H9 (cell line): ENCODE measurements at regions not wholly inside any gene's neighbourhood (a gene's known extent, or its start where the extent isn't known, plus 50 kb on each side); places are given as distances from the start of the nearest gene placed in this dataset.

ENCODE experiments used
- DNase-seq: peaks from one replicate; pipeline ENCODE4 v3.0.0-alpha.2; 2017
- H2AFZ ChIP-seq: one replicate; pipeline ENCODE4 v1.6.1; 2013; ENCODE audit warnings: mild to moderate bottlenecking, low read length, control low read depth, moderate library complexity
- H2AK5ac ChIP-seq: 2 replicates; pipeline ENCODE4 v1.6.1; 2013; ENCODE audit warnings: low read length, control low read depth, mixed read lengths; ENCODE audit not compliant: insufficient read length
- H2BK120ac ChIP-seq: one replicate; pipeline ENCODE4 v1.6.1; 2013; ENCODE audit warnings: low read depth, mild to moderate bottlenecking, low read length, control low read depth, inconsistent platforms; ENCODE audit not compliant: poor library complexity, severe bottlenecking
- H2BK12ac ChIP-seq: 2 replicates; pipeline ENCODE4 v1.6.1; 2013; ENCODE audit warnings: low read length, control low read depth, mixed read lengths, low read depth; ENCODE audit not compliant: insufficient read length
- H2BK15ac ChIP-seq: 2 replicates; pipeline ENCODE4 v1.6.1; 2013; ENCODE audit warnings: low read depth, low read length, control low read depth
- H2BK20ac ChIP-seq: one replicate; pipeline ENCODE4 v1.6.1; 2013; ENCODE audit warnings: low read depth, mild to moderate bottlenecking, low read length, control low read depth, inconsistent platforms; ENCODE audit not compliant: poor library complexity, severe bottlenecking
- H2BK5ac ChIP-seq: 2 replicates; pipeline ENCODE4 v1.6.1; 2013; ENCODE audit warnings: low read length, control low read depth, mixed read lengths; ENCODE audit not compliant: insufficient read length
- H3K14ac ChIP-seq: 2 replicates; pipeline ENCODE4 v1.6.1; 2013; ENCODE audit warnings: low read length, control low read depth; ENCODE audit not compliant: insufficient read depth
- H3K18ac ChIP-seq: 2 replicates; pipeline ENCODE4 v1.6.1; 2013; ENCODE audit warnings: low read depth, mild to moderate bottlenecking, mixed read lengths, low read length, control low read depth; ENCODE audit not compliant: insufficient read length
- H3K23ac ChIP-seq: 2 replicates; pipeline ENCODE4 v1.6.1; 2013; ENCODE audit warnings: low read length, control low read depth, mixed read lengths, low read depth; ENCODE audit not compliant: insufficient read length
- H3K23me2 ChIP-seq: 2 replicates; pipeline ENCODE4 v1.6.1; 2013; ENCODE audit warnings: low read depth, mild to moderate bottlenecking, mixed read lengths, low read length, control low read depth; ENCODE audit not compliant: insufficient read length, poor library complexity, severe bottlenecking
- H3K27ac ChIP-seq: 2 replicates; pipeline ENCODE4 v1.5.1; 2013; ENCODE audit warnings: low read length, control low read depth, mixed read lengths, low read depth; ENCODE audit not compliant: insufficient read length
- H3K27me3 ChIP-seq: 2 replicates; pipeline ENCODE4 v1.6.1; 2013; ENCODE audit warnings: low read length, control low read depth, inconsistent platforms; ENCODE audit not compliant: insufficient read depth
- H3K4ac ChIP-seq: 2 replicates; pipeline ENCODE4 v1.6.1; 2013; ENCODE audit warnings: low read depth, mild to moderate bottlenecking, control low read depth, inconsistent platforms, low read length, moderate library complexity
- H3K4me1 ChIP-seq: 2 replicates; pipeline ENCODE4 v1.6.1; 2013; ENCODE audit warnings: low read length, control low read depth, inconsistent platforms; ENCODE audit not compliant: insufficient read depth
- H3K4me2 ChIP-seq: 2 replicates; pipeline ENCODE4 v1.6.1; 2013; ENCODE audit warnings: low read length, control low read depth, mixed read lengths; ENCODE audit not compliant: insufficient read length, insufficient read depth
- H3K56ac ChIP-seq: 2 replicates; pipeline ENCODE4 v1.6.1; 2013; ENCODE audit warnings: low read depth, mild to moderate bottlenecking, mixed read lengths, low read length, control low read depth; ENCODE audit not compliant: insufficient read length
- H3K79me1 ChIP-seq: 2 replicates; pipeline ENCODE4 v1.6.1; 2013; ENCODE audit warnings: low read depth, mild to moderate bottlenecking, moderate library complexity, low read length, control low read depth, inconsistent platforms; ENCODE audit not compliant: insufficient read depth, poor library complexity, severe bottlenecking
- H3K79me2 ChIP-seq: 2 replicates; pipeline ENCODE4 v1.6.1; 2013; ENCODE audit warnings: low read length, control low read depth, inconsistent platforms; ENCODE audit not compliant: insufficient read depth
- H3K9ac ChIP-seq: 2 replicates; pipeline ENCODE4 v1.6.1; 2013; ENCODE audit warnings: low read length, control low read depth, mixed read lengths; ENCODE audit not compliant: insufficient read length; ENCODE audit errors: extremely low read depth
- H3K9me3 ChIP-seq: one replicate; pipeline ENCODE4 v1.6.1; 2013; ENCODE audit warnings: low read depth, low read length, inconsistent platforms; ENCODE audit not compliant: control insufficient read depth
- H3T11ph ChIP-seq: one replicate; pipeline ENCODE4 v1.6.1; 2013; ENCODE audit warnings: mild to moderate bottlenecking, low read length, control low read depth, inconsistent platforms
- H4K20me1 ChIP-seq: one replicate; pipeline ENCODE4 v1.6.1; 2013; ENCODE audit not compliant: control insufficient read depth, insufficient read length, insufficient read depth
- H4K5ac ChIP-seq: 2 replicates; pipeline ENCODE4 v1.6.1; 2013; ENCODE audit warnings: low read depth, mild to moderate bottlenecking, mixed read lengths, low read length, control low read depth; ENCODE audit not compliant: insufficient read length
- H4K8ac ChIP-seq: replicated peaks from 2 replicates; pipeline ENCODE4 v1.6.1; 2013; ENCODE audit warnings: low read length, control low read depth, mixed read lengths, low read depth; ENCODE audit not compliant: insufficient read length
- H4K91ac ChIP-seq: 2 replicates; pipeline ENCODE4 v1.6.1; 2013; ENCODE audit warnings: low read depth, mild to moderate bottlenecking, moderate library complexity, mixed read lengths, low read length, control low read depth; ENCODE audit not compliant: insufficient read length
- H3K27ac Mint-ChIP-seq, 3 experiments: 2 replicates in 2 of 3; 3 replicates in 1 of 3; pipeline ENCODE4 v1.8.0; 2020 to 2021; ENCODE audit warnings: mixed read lengths in 3 of 3, mild to moderate bottlenecking in 1 of 3, moderate library complexity in 1 of 3
- H3K27me3 Mint-ChIP-seq: 2 replicates; pipeline ENCODE4 v1.8.0; 2021; ENCODE audit warnings: low read depth, mild to moderate bottlenecking, moderate library complexity, mixed read lengths
- H3K36me3 Mint-ChIP-seq, 3 experiments: 2 replicates in 2 of 3; 3 replicates in 1 of 3; pipeline ENCODE4 v1.8.0; 2020 to 2021; ENCODE audit warnings: low read depth in 3 of 3, mixed read lengths in 3 of 3; ENCODE audit not compliant: insufficient read depth in 1 of 3
- H3K4me1 Mint-ChIP-seq, 2 experiments: 2 replicates each; pipeline ENCODE4 v1.8.0; 2020; ENCODE audit warnings: mixed read lengths in 2 of 2
- H3K4me3 Mint-ChIP-seq, 2 experiments: 2 replicates in 1 of 2; 3 replicates in 1 of 2; pipeline ENCODE4 v1.8.0; 2020 to 2021; ENCODE audit warnings: mild to moderate bottlenecking in 2 of 2, mixed read lengths in 2 of 2, moderate library complexity in 1 of 2
- H3K9me3 Mint-ChIP-seq, 2 experiments: 2 replicates in 1 of 2; 3 replicates in 1 of 2; pipeline ENCODE4 v1.8.0; 2020; ENCODE audit warnings: mild to moderate bottlenecking in 2 of 2, mixed read lengths in 2 of 2, moderate library complexity in 1 of 2
- WGBS: extraction: QIAGEN DNeasy Blood & Tissue Kit; methylation state at CpG from one replicate; pipeline ENCODE4 v1.1.7; 2013; ENCODE audit warnings: missing lambda C conversion rate, low lambda C conversion rate, mixed read lengths; ENCODE audit not compliant: insufficient read length; ENCODE audit errors: extremely low coverage; 5-methylcytosine and 5-hydroxymethylcytosine counted together
- TF ChIP-seq, protein P1 (sequence below): fragments of 200-600 bp; sonication (generic); conservative IDR thresholded peaks from 3 replicates; pipeline ENCODE4 v1.8.0; 2021; ENCODE audit warnings: antibody characterized with exemption, mild to moderate bottlenecking

DNA sequence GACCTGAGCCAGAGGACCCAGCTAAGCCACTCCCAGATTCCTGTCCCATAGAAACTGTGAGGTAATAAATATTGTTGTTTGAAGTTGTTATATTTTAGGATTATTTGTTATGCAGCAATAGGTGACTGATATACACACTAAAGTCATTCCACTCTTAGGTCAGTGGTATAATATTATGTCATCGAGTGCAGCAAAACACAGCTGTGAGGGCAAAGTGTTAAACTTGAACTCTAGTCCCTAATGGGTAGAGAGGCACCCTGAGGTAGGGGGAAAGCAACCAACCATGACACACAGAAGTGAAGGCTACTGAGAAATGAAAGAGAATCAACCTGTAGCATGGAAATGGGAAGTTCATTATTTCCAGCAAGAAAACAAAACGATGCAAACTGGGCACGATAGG, 66.6 kb downstream of the ATXN3L start:
- Histone ChIP-seq H3K27me3 (no peaks in the 10 kb centered on the region), H3K79me1 (no peaks in the 10 kb centered on the region), H3K14ac (no peak overlapping the region), H3K23me2 (no peaks in the 10 kb centered on the region), H4K20me1 (no peaks in the 10 kb centered on the region), H2AFZ (no peak overlapping the region), H3K23ac (no peak overlapping the region), H2AK5ac (no peak overlapping the region), H2BK5ac (no peak overlapping the region), H3K4me2 (no peak overlapping the region), H3K9me3 (no peaks in the 10 kb centered on the region), H4K8ac (no peak overlapping the region), H3T11ph (no peak overlapping the region), H3K4me1 (no peaks in the 10 kb centered on the region), H2BK120ac (no peak overlapping the region), H3K18ac (no peak overlapping the region), H4K5ac (no peak overlapping the region), H3K79me2 (no peaks in the 10 kb centered on the region), H3K9ac (no peak overlapping the region), H2BK12ac (no peak overlapping the region), H3K27ac (no peak overlapping the region), H2BK15ac (no peak overlapping the region), H3K56ac (no peak overlapping the region), H3K4ac (no peak overlapping the region), H4K91ac (no peak overlapping the region), H2BK20ac (no peak overlapping the region)
- Mint-ChIP-seq H3K4me1 (no peaks in the 10 kb centered on the region; a peak in 2 of 4 replicates), H3K36me3 (peaks cover 3 to 11% (median 5%) of the 10 kb centered on the region in 3 experiments; a peak in 5 of 7 replicates), H3K27ac (no peak overlapping the region), H3K27me3 (no peaks in the 10 kb centered on the region; the same call in none of the 2 replicates), H3K4me3 (no peak overlapping the region), H3K9me3 (peaks cover 72 to 74% of the 10 kb centered on the region in 2 experiments)
- no CpG with 5 or more reads among the region's 3 CpGs for WGBS
- DNase-seq = no peak
- TF ChIP-seq, protein P1, sequence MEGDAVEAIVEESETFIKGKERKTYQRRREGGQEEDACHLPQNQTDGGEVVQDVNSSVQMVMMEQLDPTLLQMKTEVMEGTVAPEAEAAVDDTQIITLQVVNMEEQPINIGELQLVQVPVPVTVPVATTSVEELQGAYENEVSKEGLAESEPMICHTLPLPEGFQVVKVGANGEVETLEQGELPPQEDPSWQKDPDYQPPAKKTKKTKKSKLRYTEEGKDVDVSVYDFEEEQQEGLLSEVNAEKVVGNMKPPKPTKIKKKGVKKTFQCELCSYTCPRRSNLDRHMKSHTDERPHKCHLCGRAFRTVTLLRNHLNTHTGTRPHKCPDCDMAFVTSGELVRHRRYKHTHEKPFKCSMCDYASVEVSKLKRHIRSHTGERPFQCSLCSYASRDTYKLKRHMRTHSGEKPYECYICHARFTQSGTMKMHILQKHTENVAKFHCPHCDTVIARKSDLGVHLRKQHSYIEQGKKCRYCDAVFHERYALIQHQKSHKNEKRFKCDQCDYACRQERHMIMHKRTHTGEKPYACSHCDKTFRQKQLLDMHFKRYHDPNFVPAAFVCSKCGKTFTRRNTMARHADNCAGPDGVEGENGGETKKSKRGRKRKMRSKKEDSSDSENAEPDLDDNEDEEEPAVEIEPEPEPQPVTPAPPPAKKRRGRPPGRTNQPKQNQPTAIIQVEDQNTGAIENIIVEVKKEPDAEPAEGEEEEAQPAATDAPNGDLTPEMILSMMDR = no peak
